Stomach (tissue), 4 donors: ENCODE measurements at regions not wholly inside any gene's neighbourhood (a gene's known extent, or its start where the extent isn't known, plus 50 kb on each side); places are given as distances from the start of the nearest gene placed in this dataset.

ENCODE experiments used
- CTCF ChIP-seq, 7 experiments: fragments of 450-650 bp in 4 of 7; fragments of 200-600 bp in 3 of 7; sonication (generic) in 3 of 7; IDR thresholded peaks; one replicate each; pipeline ENCODE4 v1.5.1; 2016 to 2019; ENCODE audit warnings: antibody characterized with exemption in 7 of 7, control low read depth in 2 of 7, mild to moderate bottlenecking in 1 of 7
- EP300 ChIP-seq: sonication (generic); formaldehyde crosslinking; IDR thresholded peaks from one replicate; pipeline ENCODE4 v1.6.1; 2017; ENCODE audit warnings: antibody characterized with exemption
- POLR2A ChIP-seq, 4 donors: fragments of 450-650 bp; IDR thresholded peaks; one replicate each; pipeline ENCODE4 v1.6.1; 2016; ENCODE audit warnings: antibody characterized with exemption in 4 of 4, control low read depth in 2 of 4, mild to moderate bottlenecking in 1 of 4, moderate library complexity in 1 of 4
- POLR2AphosphoS5 ChIP-seq, 3 donors: sonication (generic); formaldehyde crosslinking; IDR thresholded peaks; one replicate each; pipeline ENCODE4 v1.6.1; 2016; ENCODE audit warnings: antibody characterized with exemption in 3 of 3

- TF ChIP-seq POLR2A (IDR thresholded peaks at IDR 0.05) (no peak), CTCF (IDR thresholded peaks at IDR 0.05) (no peak), EP300 (no peak), POLR2AphosphoS5 (IDR thresholded peaks at IDR 0.05) (no peak)
These were observed 415.9 kb downstream of the ETS1 start for GRCh38 chr11:128171506-128171905.
